ENCODE measurements at regions not wholly inside any gene's neighbourhood (a gene's known extent, or its start where the extent isn't known, plus 50 kb on each side); places are given as distances from the start of the nearest gene placed in this dataset.
"Not testable (repeated sequence)": the region's sequence is repeated elsewhere in the genome, so short reads cannot be mapped to it uniquely, and the experiment has no call there.

DNA sequence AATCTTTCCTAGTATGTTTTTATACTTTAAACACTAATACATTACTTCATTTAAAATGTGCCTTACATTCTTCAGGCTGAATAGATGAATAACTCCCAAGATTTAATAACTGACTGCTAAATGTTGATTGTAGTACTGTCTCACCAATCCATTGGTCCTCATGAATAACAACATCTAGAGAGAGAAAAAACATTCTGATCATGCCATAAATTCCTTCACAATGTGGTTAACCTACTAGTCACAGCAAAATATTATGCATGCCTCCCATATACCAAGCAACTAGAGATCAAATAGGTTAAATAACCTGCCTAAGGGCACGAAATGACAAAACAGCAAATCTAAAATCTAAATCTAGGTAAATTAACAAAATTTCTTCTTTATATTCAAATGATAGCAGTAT is 66.2 kb downstream of the SYT15 start:
- DNase-seq = not testable (repeated sequence)

DNA sequence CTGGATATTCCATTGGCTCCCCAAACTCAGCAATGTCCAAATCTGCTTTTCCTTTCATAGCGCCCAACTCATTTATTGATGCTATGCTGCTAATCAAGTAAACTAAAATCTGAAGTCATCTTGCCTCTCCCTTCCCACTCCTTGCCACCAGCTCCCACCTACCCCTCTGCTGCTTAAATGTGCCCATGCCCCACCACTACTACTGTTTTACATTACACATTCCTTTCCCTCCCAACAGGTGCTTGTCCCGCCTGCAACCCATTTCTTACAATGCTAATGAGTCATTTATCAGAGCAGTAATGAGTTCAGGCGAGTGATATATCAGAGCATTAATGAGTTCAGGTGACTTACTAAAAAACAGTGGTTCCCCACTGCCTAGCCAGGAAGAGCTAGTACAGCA is 67.2 kb downstream of the SYT15 start:
- not testable (repeated sequence) for DNase-seq

DNA sequence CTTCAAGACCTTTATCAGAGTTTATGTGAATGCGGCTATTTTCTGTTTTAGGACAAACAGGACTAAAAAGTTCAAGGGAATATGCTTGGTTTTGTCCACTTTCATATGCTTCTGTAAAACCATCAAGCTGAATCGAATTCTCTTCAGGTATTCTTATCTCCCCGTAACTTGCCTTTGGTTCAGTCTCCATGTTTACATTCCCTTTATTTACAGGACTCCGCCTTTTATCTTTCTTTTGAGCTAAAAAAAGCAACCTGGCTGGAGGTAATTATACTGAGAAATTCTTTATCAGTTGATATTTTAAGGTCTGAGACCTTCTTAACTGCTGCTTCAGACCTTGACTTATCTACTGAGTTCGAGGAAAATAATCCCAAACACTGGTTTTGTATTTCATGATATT is 72.0 kb downstream of the SYT15 start:
- not testable (repeated sequence) for DNase-seq

DNA sequence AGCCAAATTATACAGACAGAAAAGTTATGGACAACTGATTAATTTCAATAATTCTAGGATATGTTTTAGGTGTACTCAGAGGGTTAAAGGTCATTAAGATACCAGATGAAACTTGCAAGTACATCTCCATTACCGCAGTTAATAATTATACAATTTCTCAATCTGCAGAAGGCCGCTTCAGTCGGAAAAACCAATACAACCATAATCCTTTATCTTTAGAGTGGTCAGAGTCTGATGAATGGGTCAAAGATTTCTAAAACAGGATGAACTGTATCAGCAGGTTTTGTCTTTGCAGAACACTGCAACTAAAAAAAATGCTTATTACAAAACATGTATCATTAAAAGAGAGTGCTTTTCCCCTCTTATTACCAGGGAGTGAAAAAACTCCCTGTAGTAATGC is 78.5 kb downstream of the SYT15 start:
- DNase-seq = not testable (repeated sequence)

DNA sequence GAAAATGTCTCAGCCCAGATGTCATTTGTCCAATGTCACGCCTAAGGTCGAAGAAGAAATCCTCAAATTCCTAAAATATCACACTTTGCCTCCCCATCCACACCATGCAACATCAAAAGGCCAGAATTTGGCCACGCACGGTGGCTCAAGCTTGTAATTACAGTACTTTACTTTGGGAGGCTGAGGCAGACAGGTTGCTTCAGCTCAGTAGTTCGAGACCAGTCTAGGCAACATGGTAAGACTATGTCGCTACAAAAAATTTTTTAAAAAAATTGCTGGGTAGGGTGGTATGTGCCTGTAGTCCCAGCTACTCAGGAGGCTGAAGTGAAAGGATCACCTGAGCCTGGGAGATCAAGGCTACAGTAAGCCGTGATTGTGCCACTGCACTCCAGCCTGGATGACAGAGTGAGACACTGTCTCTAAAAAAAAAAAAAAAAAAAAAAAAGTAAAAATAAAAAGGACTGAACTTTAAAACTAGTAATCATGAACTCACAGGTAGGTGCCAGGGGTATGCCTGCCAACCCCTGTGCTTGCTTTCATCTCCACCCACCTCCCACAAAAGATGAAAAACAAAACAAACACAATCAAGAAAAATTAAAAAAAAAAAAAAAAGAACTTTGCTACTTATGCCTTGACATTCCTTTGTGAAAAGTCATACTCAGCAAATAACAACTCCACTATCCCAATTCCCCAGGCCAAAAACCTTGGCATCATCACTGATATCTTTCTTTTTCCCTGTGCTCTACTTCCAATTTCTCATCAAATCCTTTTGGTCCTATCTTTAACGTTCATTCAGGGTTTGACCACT is 81.3 kb downstream of the SYT15 start:
- not testable (repeated sequence) for DNase-seq

DNA sequence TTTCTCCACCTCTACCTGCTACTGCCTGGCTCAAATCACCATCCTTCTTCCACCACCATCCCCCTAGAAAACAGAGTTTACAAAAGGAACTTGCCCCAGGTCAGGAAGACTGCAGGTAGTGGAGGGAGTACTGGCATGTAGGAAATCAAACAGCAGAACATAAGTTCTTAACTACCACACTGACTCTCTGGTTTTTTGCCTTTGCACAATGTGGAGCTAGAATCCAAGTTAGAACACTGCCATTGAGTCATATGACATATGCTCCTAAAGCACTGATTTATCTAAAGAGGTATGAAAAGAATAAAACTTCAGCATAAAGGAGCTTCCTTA is 81.9 kb downstream of the SYT15 start:
- DNase-seq = not testable (repeated sequence)

DNA sequence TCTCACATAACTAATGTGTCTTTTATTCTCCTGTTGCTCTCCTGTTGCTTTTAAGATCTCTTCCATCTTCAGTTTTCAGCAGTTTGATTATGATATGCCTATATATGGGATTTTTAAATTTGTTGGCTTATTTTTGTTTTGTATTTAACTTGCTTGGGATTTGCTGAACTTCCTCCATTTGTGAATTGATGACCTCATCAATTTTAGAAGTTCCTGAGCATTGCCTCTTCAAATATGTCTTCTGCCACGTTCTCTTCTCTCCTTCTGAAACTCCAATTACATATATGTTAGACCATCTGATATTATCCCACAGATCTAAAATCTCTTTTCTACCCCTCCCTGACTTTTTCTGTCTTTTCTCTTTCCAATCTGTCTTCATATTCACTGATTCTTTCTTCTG is 86.6 kb downstream of the SYT15 start:
- not testable (repeated sequence) for DNase-seq

DNA sequence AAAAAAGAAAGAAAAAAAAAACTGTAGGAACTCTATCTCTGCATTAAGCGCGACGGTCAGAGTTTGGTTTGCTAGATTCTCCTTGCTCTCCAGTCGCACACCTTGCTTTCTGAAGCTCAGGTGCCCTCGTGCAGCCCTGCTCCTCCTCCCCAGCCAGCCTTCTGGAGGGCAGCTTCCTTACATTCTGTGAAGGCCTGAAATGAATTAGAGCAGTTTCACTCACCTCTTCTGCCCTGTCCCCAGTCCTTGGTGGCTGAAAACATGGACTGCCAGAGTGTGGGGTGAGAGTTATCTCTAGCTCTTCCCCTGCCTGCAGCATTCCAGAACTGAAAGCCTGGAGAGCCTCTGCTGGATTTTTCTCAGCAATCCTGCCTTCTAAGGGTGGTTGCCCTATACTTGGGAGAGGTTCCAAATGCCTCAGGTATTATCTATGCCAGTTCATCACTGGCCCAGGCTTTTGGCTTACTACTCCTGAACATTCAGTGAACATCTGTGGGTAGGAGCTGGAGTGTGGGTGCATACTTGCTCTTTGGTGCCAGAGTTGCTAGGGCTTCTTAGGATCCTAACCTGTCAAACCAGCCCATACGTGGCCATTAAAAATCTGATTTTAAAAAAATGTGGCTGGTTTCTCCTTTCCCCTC is 89.5 kb downstream of the SYT15 start:
- DNase-seq = not testable (repeated sequence)

DNA sequence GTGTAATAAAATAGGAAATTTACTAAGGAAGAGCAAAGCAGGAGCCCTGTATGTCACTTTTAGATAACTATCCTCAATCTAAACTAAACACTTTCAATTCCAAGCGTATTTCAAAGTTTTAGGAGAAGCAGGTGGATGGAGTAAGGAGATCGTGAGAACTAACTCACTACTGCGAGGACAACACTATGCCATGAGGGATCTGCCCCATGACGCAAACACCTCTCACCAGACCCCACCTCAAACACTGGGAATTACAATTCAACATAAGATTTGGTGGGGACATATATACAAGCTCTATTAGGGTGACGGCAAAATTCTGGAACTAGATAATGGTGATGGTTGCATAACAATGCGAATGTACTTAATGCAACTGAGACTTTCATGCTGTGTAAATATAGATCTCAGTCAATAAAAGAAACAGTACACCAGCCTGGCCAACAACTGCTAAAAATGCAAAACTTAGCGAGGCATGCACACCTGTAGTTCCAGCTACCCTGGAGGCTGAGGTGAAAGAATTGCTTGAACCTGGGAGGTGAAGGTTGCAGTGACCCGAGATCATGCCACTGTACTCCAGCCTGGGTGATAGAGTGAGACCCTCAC is 99.0 kb downstream of the SYT15 start:
- not testable (repeated sequence) for DNase-seq

DNA sequence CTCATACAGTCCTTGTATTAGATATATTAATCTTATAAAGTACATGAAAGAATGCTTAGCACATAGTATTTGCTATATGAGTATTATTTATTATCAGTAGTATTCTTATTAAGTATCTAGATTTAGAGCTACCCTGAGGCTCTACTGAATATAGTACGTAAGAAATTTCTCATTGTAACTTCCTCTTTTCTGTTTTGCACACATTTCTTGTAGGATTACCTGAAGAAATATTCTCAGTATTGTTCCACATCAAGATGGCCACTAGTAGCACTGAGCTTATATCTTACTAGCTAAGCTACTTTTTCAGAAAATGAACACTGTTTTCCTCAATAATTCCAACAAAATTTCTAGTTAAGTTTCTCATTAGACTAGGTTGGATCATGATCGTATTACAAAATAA is 112.5 kb downstream of the SYT15 start:
- DNase-seq = not testable (repeated sequence)

DNA sequence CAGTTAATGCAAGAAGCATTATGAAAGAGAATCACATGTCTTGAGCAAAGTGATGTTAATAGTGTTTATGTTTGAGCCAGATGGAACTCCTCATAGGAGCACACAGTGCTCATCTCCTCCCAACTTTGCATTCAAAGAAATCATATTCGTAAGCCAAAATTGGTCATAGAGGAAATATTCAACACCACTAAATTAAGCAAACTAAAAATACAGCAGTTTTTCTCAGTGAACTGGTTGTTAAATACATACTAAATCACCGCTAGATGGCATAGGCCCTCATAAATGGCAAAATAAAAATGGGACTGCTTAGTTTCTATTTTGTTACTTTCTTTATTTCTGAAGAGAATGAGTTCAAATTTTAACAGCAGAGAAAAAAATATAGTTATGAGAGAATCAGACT is 114.3 kb downstream of the SYT15 start:
- not testable (repeated sequence) for DNase-seq

DNA sequence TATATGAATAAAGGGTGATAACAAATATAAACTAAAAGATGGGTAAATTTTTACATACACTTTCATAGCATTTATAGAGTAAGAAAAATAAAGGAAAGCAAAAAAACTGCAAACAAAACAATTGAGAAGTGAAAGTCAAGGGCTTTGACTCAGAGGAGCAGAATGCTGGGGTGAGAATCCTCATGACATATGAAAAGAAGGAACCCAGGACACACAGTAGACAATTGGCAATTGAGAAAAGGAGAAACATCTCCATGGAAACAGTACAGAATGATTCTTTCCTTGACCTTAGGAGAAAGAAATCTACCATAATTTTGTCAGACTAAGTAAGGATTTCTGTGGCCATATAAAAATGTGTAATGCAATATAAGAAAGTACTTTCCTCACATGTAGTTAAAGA is 138.3 kb downstream of the SYT15 start:
- DNase-seq = not testable (repeated sequence)

DNA sequence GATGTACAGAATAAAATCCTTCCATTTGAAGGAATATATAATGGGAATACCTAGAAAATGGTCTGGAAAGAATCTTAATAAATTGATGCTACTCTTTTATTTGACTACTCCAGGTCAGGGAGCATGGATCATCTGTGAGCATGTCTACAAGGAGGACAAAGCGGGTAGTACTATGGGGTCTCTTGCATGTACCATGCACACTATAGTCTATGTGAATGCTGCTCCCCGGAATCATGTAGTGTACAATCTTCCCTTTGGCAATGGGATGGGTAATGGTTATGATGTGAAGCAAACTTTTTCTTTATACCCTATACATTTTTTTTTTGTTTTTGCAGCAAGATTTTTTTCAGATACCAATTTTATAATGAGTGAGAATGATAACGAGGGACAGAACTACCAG is 139.1 kb downstream of the SYT15 start:
- DNase-seq = not testable (repeated sequence)

DNA sequence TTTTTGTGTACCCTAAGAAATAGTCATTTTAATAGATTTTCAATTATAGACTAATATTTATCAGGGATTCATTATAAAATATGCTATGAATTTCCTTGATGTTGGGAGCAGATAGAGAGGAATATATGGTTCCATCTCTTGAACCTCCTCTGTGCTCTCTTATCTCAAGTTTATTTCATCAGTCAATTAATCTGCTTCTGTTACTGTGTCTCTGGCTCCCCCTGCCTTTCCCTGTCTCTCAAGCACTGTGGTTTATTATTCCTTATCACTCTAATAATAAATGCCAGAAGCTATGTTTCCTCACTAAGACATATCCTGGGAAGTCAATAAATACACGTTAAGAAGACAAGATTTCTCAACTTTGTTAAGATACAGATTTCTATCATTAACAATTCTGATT is 141.5 kb downstream of the SYT15 start:
- DNase-seq = peak; percentile 1

DNA sequence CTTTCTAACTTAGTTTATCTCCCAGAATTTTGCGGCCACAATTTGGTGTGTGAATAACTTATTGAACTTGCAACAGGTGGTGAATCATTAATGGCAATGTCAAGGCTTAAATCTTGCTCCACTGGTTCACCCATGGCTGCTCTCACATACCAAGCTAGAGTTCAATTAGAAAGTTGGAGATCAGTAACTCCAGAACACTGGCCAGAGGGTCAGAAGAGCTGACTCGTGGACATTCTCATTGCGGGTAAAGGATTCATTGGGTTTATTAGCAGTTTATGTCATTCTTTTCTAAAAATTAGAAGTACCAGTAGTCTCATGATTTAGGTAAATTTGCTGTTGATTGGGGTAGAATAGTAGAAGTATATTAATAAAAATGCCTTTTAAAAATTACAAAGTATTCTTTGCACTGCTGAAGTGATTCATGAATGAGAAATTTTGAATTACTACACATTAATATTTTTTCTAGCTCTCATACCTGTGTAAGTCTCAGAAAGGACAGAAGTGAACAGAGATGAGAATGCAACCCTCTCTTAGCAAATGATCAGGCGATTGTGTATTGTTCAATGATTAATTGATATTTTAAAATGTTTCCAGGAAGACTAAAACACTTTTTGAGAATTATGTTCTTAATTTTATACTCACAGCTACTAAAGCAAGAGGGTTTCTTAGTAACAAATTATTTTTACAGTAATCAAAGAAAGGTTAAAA is 142.0 kb downstream of the SYT15 start:
- DNase-seq = not testable (repeated sequence)

DNA sequence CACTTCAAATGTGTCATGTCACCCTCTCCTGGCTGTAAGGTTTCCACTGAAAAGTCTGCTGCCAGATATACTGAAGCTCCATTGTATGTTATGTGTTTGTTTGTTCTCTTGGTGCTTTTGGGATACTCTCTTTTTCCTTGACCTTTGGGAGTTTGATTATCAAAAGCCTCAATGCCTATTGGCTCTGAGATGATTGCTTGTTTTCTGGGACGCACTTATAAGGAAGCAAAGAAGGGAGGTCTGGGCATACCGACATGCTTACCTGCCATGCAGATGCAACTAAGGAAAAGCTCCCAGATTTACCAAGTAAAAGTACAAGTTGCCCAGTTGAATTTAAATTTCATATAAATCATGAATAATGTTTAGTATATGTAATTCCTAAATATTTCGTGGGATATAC is 145.3 kb downstream of the SYT15 start:
- not testable (repeated sequence) for DNase-seq

DNA sequence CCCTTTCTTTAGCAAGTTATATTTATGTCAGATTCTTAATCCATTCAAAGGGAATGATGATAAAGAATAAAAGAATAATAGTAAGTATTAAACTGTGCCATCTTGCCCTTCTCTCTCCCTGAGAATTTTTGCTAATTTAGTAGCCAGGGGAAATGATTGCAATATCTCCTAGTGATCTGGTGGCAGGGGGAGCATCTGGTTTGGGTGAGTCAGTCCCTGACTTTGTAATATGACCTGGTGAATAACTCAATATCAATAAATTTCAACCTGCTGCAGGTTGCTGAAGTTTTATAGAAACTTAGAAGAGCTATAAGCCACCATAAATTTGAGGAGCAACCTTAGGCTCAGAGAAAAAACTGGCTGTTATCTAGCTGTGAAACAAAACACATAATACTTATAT is 149.4 kb downstream of the SYT15 start:
- DNase-seq = not testable (repeated sequence)

DNA sequence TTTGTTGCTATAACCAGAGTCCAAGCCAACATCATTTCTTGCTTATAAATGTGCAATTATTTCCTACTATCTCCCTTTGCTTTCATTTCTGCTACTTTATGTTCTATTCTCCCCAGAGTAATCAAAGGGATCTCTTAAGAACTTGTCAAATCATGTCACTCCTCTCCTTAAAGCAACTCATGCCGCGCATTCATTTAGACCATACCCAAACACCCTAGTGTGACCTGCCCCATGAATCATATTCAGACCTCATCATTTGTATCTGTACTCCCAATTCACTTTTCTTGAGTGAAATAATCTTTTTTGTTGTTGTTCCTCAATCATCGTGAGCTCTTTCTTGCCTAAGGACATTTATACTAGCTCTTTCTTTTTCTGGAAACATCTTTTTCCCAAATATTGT is 151.8 kb downstream of the SYT15 start:
- not testable (repeated sequence) for DNase-seq

DNA sequence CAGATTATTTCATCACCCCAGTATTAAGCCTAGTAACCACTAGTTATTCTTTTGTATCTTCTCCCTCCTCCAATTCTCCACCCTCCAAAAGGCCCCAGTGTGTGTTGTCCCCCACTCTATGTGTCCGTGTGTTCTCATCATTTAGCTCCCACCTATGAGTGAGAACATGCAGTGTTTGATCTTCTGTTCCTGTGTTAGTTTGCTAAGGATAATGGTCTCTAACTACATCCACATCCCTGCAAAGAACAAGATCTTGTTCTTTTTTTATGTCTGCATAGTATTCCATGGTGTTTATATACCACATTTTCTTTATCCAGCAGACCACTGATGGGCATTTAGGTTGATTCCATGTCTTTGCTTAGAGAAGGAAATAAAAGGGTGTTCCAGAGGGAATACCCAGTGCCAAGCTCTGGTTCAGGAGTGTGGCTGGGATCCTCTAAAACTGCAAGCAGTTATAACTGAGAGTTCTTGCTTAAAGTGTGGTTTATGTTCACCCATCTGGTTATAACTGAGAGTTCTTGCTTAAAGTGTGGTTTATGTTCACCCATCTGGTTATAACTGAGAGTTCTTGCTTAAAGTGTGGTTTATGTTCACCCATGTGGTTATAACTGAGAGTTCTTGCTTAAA is 154.8 kb downstream of the SYT15 start:
- not testable (repeated sequence) for DNase-seq

DNA sequence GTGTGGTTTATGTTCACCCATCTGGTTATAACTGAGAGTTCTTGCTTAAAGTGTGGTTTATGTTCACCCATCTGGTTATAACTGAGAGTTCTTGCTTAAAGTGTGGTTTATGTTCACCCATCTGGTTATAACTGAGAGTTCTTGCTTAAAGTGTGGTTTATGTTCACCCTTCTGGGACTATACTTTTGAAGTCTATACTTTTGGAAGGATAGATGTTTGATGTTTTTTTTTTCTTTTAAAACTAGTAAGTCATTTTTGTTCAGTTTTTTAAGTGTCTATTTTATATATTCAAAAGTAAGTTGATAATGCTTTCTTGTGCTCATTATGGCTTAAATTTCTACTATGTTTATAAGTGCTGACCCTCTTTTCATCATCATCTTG is 155.3 kb downstream of the SYT15 start:
- not testable (repeated sequence) for DNase-seq

DNA sequence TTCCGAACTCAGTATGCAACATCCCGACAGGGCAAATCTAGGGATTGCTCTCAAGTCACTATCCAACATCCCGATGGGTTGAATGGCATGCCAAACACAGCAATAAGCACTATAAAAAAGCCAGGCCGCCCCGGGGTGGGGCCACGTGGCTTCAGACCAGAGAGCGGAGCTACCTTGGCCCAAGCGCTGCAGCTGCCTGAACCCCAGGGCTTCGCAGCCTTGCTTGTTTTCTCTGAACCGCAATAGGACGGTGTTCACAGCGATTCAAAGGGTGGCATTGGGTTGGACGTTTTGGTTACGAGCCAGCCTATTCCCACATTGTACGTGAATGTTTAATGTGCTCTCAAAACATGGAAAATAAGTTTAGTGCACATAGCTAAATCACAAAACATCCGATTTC is 161.0 kb downstream of the SYT15 start:
- DNase-seq = not testable (repeated sequence)

DNA sequence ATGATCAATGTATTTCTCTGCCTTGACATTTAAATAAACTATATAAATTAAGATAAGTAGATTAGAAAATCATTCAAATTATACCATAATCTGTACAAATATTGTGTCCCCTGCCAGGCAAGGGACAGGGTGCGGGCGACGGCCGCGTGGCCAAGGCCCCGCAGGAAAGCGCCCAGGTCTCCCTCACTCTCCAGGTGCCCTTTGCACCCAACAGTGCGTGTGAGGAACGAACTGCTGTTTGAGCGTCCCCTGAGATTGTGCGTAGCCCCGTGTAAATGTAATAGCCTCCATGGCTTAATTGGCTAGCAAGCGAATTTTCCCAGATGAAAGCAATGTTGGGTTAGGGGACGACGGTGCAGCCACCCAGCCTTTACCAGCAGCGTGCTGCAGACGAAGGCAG is 161.4 kb downstream of the SYT15 start:
- not testable (repeated sequence) for DNase-seq

DNA sequence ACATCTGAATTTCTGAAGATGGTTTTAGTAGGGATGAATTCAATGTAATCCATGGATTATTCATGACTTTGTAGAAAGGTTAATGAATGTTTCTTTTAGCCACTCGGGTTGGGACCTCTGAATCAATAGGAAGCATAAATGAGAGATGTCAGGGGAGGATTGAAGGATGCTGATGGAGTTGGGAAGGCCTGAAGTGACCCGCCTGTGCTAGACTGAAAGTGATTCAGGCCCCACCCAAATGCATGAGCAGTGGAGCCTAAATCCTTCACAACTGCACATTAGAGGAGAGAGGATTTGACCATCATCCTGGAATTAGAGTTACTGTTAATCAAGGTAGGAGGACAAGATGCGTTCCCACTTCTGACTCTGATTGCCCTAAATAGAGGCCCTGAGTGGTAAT is 162.2 kb upstream of the PTPN20 start:
- DNase-seq = not testable (repeated sequence)

All from stimulated activated CD4-positive, alpha-beta T cell treated with anti-CD3 and anti-CD28 coated beads, Interleukin-15, amount 100 ng/mL, for 24 hours (primary cell).